Thoracic aorta (tissue), 2 donors: ENCODE measurements at regions not wholly inside any gene's neighbourhood (a gene's known extent, or its start where the extent isn't known, plus 50 kb on each side); places are given as distances from the start of the nearest gene placed in this dataset.

ENCODE experiments used
- ATAC-seq: fragments of 150-250 bp; one replicate; pipeline ENCODE4 v1.8.0; 2017; ENCODE audit warnings: low read depth; ENCODE audit not compliant: insufficient number of reproducible peaks, low FRiP score
- DNase-seq: peaks from one replicate; pipeline ENCODE4 v3.0.0-alpha.2; 2020; ENCODE audit warnings: low spot score
- H3K27ac ChIP-seq, 2 donors: fragments of 200-600 bp; sonication (generic); 1 replicate in 1 of 2; 2 replicates in 1 of 2; pipeline ENCODE4 v1.5.1; 2016; ENCODE audit warnings: mild to moderate bottlenecking in 2 of 2, moderate library complexity in 2 of 2
- H3K27me3 ChIP-seq: fragments of 200-600 bp; sonication (generic); replicated peaks from 2 replicates; pipeline ENCODE4 v1.6.0; 2016; ENCODE audit warnings: mild to moderate bottlenecking; ENCODE audit not compliant: insufficient read depth
- H3K36me3 ChIP-seq: fragments of 200-600 bp; sonication (generic); one replicate; pipeline ENCODE4 v1.5.1; 2016
- H3K4me1 ChIP-seq, 2 donors: fragments of 200-600 bp; sonication (generic); 1 replicate in 1 of 2; 2 replicates in 1 of 2; pipeline versions ENCODE4 v1.5.1 to v1.6.0; 2016; ENCODE audit warnings: low read depth in 2 of 2, mild to moderate bottlenecking in 1 of 2; ENCODE audit not compliant: control insufficient read depth in 1 of 2
- H3K4me3 ChIP-seq: fragments of 200-600 bp; sonication (generic); 2 replicates; pipeline ENCODE4 v1.5.1; 2016; ENCODE audit warnings: mild to moderate bottlenecking
- H3K9me3 ChIP-seq: fragments of 200-600 bp; sonication (generic); 2 replicates; pipeline ENCODE4 v1.5.1; 2016
- TF ChIP-seq, protein P1 (sequence below): fragments of 200-600 bp; sonication (generic); IDR thresholded peaks from one replicate; pipeline ENCODE4 v1.5.1; 2019; ENCODE audit warnings: antibody characterized with exemption

DNA sequence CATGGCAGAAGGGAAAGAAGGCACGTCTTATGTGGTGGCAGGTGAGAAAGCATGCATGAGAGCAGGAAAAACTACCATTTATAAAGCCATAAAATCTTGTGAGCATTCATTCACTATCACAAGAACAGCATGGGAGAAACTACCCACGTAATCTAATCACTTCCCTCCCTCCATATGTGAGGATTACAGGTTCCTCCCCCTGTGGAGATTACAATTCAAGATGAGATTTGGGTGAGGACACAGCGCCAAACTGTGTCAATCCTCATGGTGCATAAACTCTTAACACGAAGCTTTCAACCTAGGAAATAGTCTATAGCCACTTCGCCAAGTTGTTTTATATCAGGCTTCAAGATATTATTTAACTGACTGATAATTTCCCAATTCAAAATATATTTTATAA is 595.5 kb downstream of the FBXO15 start:
- Histone ChIP-seq H3K4me3 (no peak overlapping the region), H3K27ac (no peak overlapping the region), H3K36me3 (no peaks in the 10 kb centered on the region), H3K9me3 (no peaks in the 10 kb centered on the region), H3K4me1 (no peaks in the 10 kb centered on the region), H3K27me3 (no peaks in the 10 kb centered on the region)
- ATAC-seq (no peak), DNase-seq (no peak)
- TF ChIP-seq, protein P1, sequence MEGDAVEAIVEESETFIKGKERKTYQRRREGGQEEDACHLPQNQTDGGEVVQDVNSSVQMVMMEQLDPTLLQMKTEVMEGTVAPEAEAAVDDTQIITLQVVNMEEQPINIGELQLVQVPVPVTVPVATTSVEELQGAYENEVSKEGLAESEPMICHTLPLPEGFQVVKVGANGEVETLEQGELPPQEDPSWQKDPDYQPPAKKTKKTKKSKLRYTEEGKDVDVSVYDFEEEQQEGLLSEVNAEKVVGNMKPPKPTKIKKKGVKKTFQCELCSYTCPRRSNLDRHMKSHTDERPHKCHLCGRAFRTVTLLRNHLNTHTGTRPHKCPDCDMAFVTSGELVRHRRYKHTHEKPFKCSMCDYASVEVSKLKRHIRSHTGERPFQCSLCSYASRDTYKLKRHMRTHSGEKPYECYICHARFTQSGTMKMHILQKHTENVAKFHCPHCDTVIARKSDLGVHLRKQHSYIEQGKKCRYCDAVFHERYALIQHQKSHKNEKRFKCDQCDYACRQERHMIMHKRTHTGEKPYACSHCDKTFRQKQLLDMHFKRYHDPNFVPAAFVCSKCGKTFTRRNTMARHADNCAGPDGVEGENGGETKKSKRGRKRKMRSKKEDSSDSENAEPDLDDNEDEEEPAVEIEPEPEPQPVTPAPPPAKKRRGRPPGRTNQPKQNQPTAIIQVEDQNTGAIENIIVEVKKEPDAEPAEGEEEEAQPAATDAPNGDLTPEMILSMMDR = no peak

DNA sequence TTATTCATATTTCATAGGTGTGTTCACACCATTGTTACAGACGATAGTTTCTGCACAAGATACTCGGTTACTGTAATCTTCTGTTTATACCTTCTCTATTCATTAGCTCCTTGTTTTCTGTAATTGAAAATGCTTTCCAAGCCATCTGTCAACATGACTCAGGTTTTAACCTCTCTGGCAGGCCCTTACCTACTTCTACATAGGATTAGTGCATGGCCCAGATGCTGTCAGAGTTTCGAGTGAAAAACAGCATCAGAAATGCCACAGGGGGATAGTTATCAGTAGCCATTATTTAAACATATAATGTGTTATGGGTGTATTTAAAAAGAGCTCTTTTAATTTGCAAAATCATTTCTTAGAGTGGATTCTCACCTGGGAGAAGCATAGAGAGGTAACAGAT is 596.4 kb downstream of the FBXO15 start:
- Histone ChIP-seq H3K4me1 (no peaks in the 10 kb centered on the region), H3K27ac (no peak overlapping the region), H3K36me3 (no peaks in the 10 kb centered on the region), H3K4me3 (no peak overlapping the region), H3K9me3 (no peaks in the 10 kb centered on the region), H3K27me3 (no peaks in the 10 kb centered on the region)
- TF ChIP-seq, protein P1 = no peak
- ATAC-seq = no peak
- no peak for DNase-seq

DNA sequence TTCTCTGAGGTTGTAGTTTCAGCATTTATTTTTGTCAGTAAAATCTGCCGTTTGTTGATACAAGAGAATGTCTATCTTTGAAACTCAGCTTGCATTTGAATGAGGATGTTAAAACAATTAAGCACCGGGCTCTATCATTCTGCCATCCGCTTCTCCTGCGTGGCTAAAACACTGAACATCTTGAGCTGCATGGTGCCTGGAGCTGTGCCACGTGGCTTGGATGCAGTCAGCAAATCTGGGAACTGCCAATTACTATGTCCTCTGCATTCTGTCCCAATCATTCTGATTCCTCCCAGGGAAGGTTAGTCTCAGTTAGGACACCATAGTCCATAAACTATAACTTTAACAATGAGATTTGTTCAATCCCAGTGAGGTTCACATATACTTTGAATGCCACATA is 598.4 kb downstream of the FBXO15 start:
- DNase-seq (no peak), ATAC-seq (no peak)
- Histone ChIP-seq H3K4me1 (no peaks in the 10 kb centered on the region), H3K27ac (no peak overlapping the region), H3K27me3 (no peaks in the 10 kb centered on the region), H3K9me3 (no peaks in the 10 kb centered on the region), H3K36me3 (no peaks in the 10 kb centered on the region), H3K4me3 (no peak overlapping the region)
- TF ChIP-seq, protein P1 = no peak

DNA sequence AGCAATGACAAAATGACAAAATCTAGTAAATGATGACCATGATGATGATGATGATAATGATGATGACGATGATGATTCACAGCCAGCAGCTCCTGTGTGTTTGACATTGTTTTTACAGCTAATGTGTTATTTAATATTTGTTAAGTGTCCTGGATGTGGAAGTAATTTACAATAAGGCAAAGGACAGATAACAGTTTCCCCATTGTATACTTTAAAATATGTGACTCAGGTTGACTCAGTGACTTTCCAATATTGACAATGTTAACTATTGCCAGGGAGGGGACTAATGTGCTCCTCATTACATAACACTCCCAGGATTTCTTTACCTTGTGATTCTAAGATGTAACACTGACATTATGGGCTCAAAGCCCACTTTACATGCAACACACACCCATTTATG is 602.2 kb downstream of the FBXO15 start:
- TF ChIP-seq, protein P1 = no peak

DNA sequence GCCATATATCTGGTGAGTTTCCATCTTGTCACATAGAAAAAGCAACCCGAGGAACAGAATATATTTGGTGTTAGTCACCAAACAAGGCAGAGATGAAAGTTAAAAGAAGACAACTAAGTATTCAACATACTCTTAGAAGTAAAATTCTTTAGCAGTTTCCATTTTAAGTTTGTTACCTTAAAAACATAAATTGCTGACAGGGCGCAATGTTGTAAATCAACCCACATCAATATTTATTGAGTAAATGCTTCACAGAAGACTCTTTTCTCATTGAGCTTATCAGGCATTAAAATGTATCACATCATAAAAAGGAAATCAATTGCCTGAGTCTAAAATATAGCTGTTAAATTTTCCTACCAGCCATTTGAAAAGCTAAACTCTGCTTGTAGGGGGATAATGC is 603.0 kb downstream of the FBXO15 start:
- Histone ChIP-seq H3K4me1 (no peaks in the 10 kb centered on the region), H3K27me3 (no peaks in the 10 kb centered on the region), H3K9me3 (no peaks in the 10 kb centered on the region), H3K36me3 (no peaks in the 10 kb centered on the region), H3K27ac (no peak overlapping the region), H3K4me3 (no peak overlapping the region)
- no peak for ATAC-seq
- TF ChIP-seq, protein P1 = no peak
- no peak for DNase-seq

More for the DNA sequence above, 602.2 kb downstream of the FBXO15 start:
- Histone ChIP-seq H3K4me1 (no peaks in the 10 kb centered on the region), H3K27me3 (no peaks in the 10 kb centered on the region), H3K36me3 (no peaks in the 10 kb centered on the region), H3K27ac (no peak overlapping the region), H3K4me3 (no peak overlapping the region), H3K9me3 (no peaks in the 10 kb centered on the region)
- ATAC-seq (no peak), DNase-seq (no peak)
